Activated CD8-positive, alpha-beta T cell treated with anti-CD3 and anti-CD28 coated beads for 36 hours (primary cell): ENCODE measurements at regions not wholly inside any gene's neighbourhood (a gene's known extent, or its start where the extent isn't known, plus 50 kb on each side); places are given as distances from the start of the nearest gene placed in this dataset.

Source experiments
- ATAC-seq: fragments of 200-7000 bp; cut with Tn5 transposase; one replicate; pipeline ENCODE4 v1.10.0; 2021; ENCODE audit warnings: mild to moderate bottlenecking, moderate library complexity
- CTCF ChIA-PET: fragments of 350-600 bp; sonication (Branson Sonifier 250); formaldehyde crosslinking; loops from one replicate; lab custom pipeline; 2021; ENCODE audit warnings: antibody characterized with exemption; lab: Charles Lee
- POLR2A ChIA-PET: fragments of 350-600 bp; sonication (Branson Sonifier 250); formaldehyde crosslinking; loops from one replicate; lab custom pipeline; 2021; ENCODE audit warnings: antibody characterized with exemption; lab: Charles Lee
- DNase-seq: peaks from one replicate; pipeline ENCODE4 v3.0.0-alpha.2; 2020
- H3K27ac Mint-ChIP-seq: one replicate; pipeline ENCODE4 v1.8.0; 2021; ENCODE audit warnings: mild to moderate bottlenecking, mixed read lengths
- H3K27me3 Mint-ChIP-seq: one replicate; pipeline ENCODE4 v1.8.0; 2021; ENCODE audit warnings: mixed read lengths
- H3K36me3 Mint-ChIP-seq: one replicate; pipeline ENCODE4 v1.8.0; 2021; ENCODE audit warnings: low read depth, mixed read lengths
- H3K4me1 Mint-ChIP-seq: one replicate; pipeline ENCODE4 v1.8.0; 2021; ENCODE audit warnings: low read depth, mixed read lengths
- H3K4me3 Mint-ChIP-seq: one replicate; pipeline ENCODE4 v1.8.0; 2021; ENCODE audit warnings: mild to moderate bottlenecking, moderate library complexity, mixed read lengths
- H3K9me3 Mint-ChIP-seq: one replicate; pipeline ENCODE4 v1.8.0; 2021; ENCODE audit warnings: mixed read lengths
- CTCF ChIP-seq: fragments of 200-600 bp; IDR thresholded peaks from one replicate; pipeline ENCODE4 v1.8.0; 2022; ENCODE audit warnings: antibody characterized with exemption, mild to moderate bottlenecking
- intact Hi-C: fragments of 100-400 bp; cut with micrococcal nuclease; formaldehyde crosslinking; loops from one replicate; pipeline ENCODE4 v1.10.0; 2022

DNA sequence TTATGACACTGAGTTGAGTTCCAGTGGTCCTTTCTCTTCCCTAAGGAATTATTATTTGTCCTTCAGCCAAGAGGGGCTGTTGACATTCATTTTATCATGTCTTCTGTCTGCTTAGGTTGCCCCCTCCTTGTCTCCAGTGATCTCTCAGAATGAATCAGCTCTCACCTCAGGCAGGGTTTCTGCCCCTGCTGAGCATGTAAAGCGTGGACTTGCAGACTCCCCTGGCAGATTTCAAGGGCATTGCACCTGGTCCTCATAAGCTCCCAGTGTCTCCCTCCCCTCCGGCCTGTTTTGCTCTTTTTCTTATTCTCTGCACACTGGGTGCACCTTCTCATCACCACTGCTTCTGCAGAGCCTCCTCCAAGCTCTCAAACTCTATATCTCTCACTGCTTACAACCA lies 188.4 kb downstream of the KCNS3 start:
- intact Hi-C loops = no loop called here
- DNase-seq = no peak
- no peak for ATAC-seq
- H3K4me3 Mint-ChIP-seq = no peak overlapping the region
- H3K4me1 Mint-ChIP-seq = no peaks in the 10 kb centered on the region
- no peaks in the 10 kb centered on the region for H3K9me3 Mint-ChIP-seq
- TF ChIP-seq CTCF = no peak
- H3K27me3 Mint-ChIP-seq = no peaks in the 10 kb centered on the region
- no peak overlapping the region for H3K27ac Mint-ChIP-seq
- ChIA-PET CTCF (no interaction called here), POLR2A (no interaction called here)
- H3K36me3 Mint-ChIP-seq = no peaks in the 10 kb centered on the region

GRCh38 chr2:18066066-18066465 lies 187.6 kb downstream of the KCNS3 start:
- no peak for TF ChIP-seq CTCF
- ATAC-seq (no peak), DNase-seq (no peak)
- intact Hi-C loops = no loop called here
- no peaks in the 10 kb centered on the region for H3K4me1 Mint-ChIP-seq
- H3K36me3 Mint-ChIP-seq = no peaks in the 10 kb centered on the region
- POLR2A ChIA-PET = no interaction called here
- H3K4me3 Mint-ChIP-seq = no peak overlapping the region
- H3K27me3 Mint-ChIP-seq = no peaks in the 10 kb centered on the region
- H3K9me3 Mint-ChIP-seq = no peaks in the 10 kb centered on the region
- H3K27ac Mint-ChIP-seq = no peak overlapping the region
- CTCF ChIA-PET = no interaction called here

DNA sequence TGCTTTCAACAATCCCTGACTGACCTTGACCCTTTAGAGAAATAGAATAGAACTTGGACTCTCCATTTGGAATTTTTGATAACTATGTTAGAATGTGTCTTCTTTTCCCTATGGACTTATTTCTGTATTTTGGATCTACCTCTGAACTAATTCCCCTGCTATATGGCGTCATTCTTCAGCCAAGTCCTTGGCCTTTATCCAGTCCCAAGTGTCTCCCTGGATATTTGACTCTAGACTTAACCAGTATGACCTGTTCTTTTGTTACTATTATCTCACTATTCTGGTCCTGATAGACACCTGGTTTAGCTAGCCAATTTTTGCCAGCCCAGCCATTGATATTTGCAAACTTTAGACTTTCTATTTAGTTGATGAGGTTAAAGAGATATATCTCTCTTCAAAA lies 186.8 kb downstream of the KCNS3 start:
- Mint-ChIP-seq H3K27me3 (no peaks in the 10 kb centered on the region), H3K4me3 (no peak overlapping the region), H3K9me3 (no peaks in the 10 kb centered on the region), H3K4me1 (no peaks in the 10 kb centered on the region), H3K27ac (no peak overlapping the region), H3K36me3 (no peaks in the 10 kb centered on the region)
- intact Hi-C loops = no loop called here
- DNase-seq = no peak
- TF ChIP-seq CTCF = no peak
- no peak for ATAC-seq
- POLR2A ChIA-PET = no interaction called here
- CTCF ChIA-PET = no interaction called here

- H3K4me1 Mint-ChIP-seq = no peaks in the 10 kb centered on the region
- no peak for TF ChIP-seq CTCF
- CTCF ChIA-PET = no interaction called here
These were observed 185.5 kb downstream of the KCNS3 start for GRCh38 chr2:18063826-18064470.

GRCh38 chr2:18062892-18063291 lies 184.4 kb downstream of the KCNS3 start:
- no peak for ATAC-seq
- ChIA-PET CTCF (no interaction called here), POLR2A (no interaction called here)
- intact Hi-C loops = no loop called here
- Mint-ChIP-seq H3K27me3 (no peaks in the 10 kb centered on the region), H3K4me1 (no peaks in the 10 kb centered on the region), H3K9me3 (no peaks in the 10 kb centered on the region), H3K4me3 (no peak overlapping the region), H3K36me3 (no peaks in the 10 kb centered on the region), H3K27ac (no peak overlapping the region)
- no peak for DNase-seq
- TF ChIP-seq CTCF = no peak

More at GRCh38 chr2:18063826-18064470, 185.5 kb downstream of the KCNS3 start:
- ATAC-seq (no peak), DNase-seq (no peak)
- Mint-ChIP-seq H3K27ac (no peak overlapping the region), H3K27me3 (no peaks in the 10 kb centered on the region), H3K36me3 (no peaks in the 10 kb centered on the region), H3K4me3 (no peak overlapping the region), H3K9me3 (no peaks in the 10 kb centered on the region)
- POLR2A ChIA-PET = no interaction called here
- intact Hi-C loops = no loop called here
